H1 (cell line): ENCODE measurements at regions not wholly inside any gene's neighbourhood (a gene's known extent, or its start where the extent isn't known, plus 50 kb on each side); places are given as distances from the start of the nearest gene placed in this dataset.

Source experiments
- CTCF ChIA-PET: fragments of 300-600 bp; sonication (Branson Sonifier 250); formaldehyde crosslinking; loops from one replicate; lab custom pipeline; 2021; ENCODE audit not compliant: partially characterized antibody; lab: Charles Lee
- POLR2A ChIA-PET: fragments of 300-600 bp; sonication (Branson Sonifier 250); formaldehyde crosslinking; loops from one replicate; lab custom pipeline; 2021; ENCODE audit warnings: inconsistent platforms; ENCODE audit not compliant: partially characterized antibody; lab: Charles Lee
- DNase-seq, 2 experiments: peaks; one replicate each; pipeline versions ENCODE4 v3.0.0 to v3.0.0-alpha.2; 2010 to 2022; ENCODE audit warnings: low spot score in 2 of 2, low read depth in 1 of 2, mixed read lengths in 1 of 2
- FAIRE-seq: peaks from 2 replicates; lab custom pipeline; 2011; peaks lifted over from hg19 to GRCh38; lab: Jason Lieb, UNC
- H2AFZ ChIP-seq: 2 replicates; pipeline ENCODE4 v1.8.1; 2012; ENCODE audit warnings: low read length, inconsistent platforms
- H2AK5ac ChIP-seq: 2 replicates; pipeline ENCODE4 v1.6.1; 2013; ENCODE audit warnings: low read depth, low read length
- H2BK120ac ChIP-seq: replicated peaks from 2 replicates; pipeline ENCODE3; 2013; ENCODE audit warnings: low read depth, low read length, inconsistent platforms
- H2BK12ac ChIP-seq: 2 replicates; pipeline ENCODE4 v1.6.1; 2013; ENCODE audit warnings: low read depth, low read length
- H2BK15ac ChIP-seq: 2 replicates; pipeline ENCODE4 v1.6.1; 2013; ENCODE audit warnings: low read length
- H2BK20ac ChIP-seq: 2 replicates; pipeline ENCODE4 v1.6.1; 2013; ENCODE audit warnings: low read length
- H2BK5ac ChIP-seq: 2 replicates; pipeline ENCODE4 v1.6.1; 2013; ENCODE audit warnings: low read depth, low read length
- H3K14ac ChIP-seq: 2 replicates; pipeline ENCODE4 v1.6.1; 2013; ENCODE audit warnings: inconsistent platforms; ENCODE audit not compliant: insufficient read length
- H3K18ac ChIP-seq: 2 replicates; pipeline ENCODE4 v1.6.1; 2013; ENCODE audit warnings: low read length; ENCODE audit errors: extremely low read depth
- H3K23ac ChIP-seq: 2 replicates; pipeline ENCODE4 v1.6.1; 2013; ENCODE audit warnings: inconsistent platforms; ENCODE audit not compliant: insufficient read length
- H3K23me2 ChIP-seq: 2 replicates; pipeline ENCODE4 v1.6.1; 2013; ENCODE audit warnings: low read depth, low read length
- H3K27ac ChIP-seq: 2 replicates; pipeline ENCODE4 v1.6.1; 2011; ENCODE audit warnings: low read depth, low read length, inconsistent platforms
- H3K27me3 ChIP-seq, 4 experiments: replicated peaks in 1 of 4; 1 replicate in 1 of 4; 2 replicates in 3 of 4; pipeline versions ENCODE4 v1.6.1 to v1.8.1; 2011 to 2013; ENCODE audit warnings: low read length in 3 of 4, mild to moderate bottlenecking in 3 of 4, inconsistent platforms in 2 of 4, mixed read lengths in 2 of 4, moderate library complexity in 1 of 4; ENCODE audit not compliant: control insufficient read depth in 3 of 4, insufficient read depth in 3 of 4; ENCODE audit errors: extremely low read depth in 1 of 4
- H3K36me3 ChIP-seq, 4 experiments: 2 replicates each; pipeline versions ENCODE4 v1.6.1 to v1.8.1; 2011 to 2013; ENCODE audit warnings: mild to moderate bottlenecking in 4 of 4, low read length in 3 of 4, moderate library complexity in 2 of 4, control low read depth in 1 of 4, inconsistent platforms in 1 of 4; ENCODE audit not compliant: insufficient read depth in 4 of 4, control insufficient read depth in 2 of 4
- H3K4ac ChIP-seq: replicated peaks from 2 replicates; pipeline ENCODE3; 2013; ENCODE audit warnings: low read length, low read depth, mixed read lengths, inconsistent platforms; ENCODE audit not compliant: insufficient read length
- H3K4me1 ChIP-seq, 4 experiments: replicated peaks in 1 of 4; 1 replicate in 1 of 4; 2 replicates in 3 of 4; pipeline versions ENCODE4 v1.6.1 to v1.8.1; 2011 to 2013; ENCODE audit warnings: low read length in 3 of 4, inconsistent platforms in 2 of 4, mixed read lengths in 1 of 4; ENCODE audit not compliant: insufficient read depth in 4 of 4, control insufficient read depth in 3 of 4
- H3K4me2 ChIP-seq, 2 experiments: 2 replicates each; pipeline versions ENCODE4 v1.6.1 to v1.8.1; 2011 to 2013; ENCODE audit warnings: low read depth in 2 of 2, low read length in 2 of 2, control low read depth in 1 of 2, inconsistent platforms in 1 of 2, mild to moderate bottlenecking in 1 of 2; ENCODE audit not compliant: insufficient read depth in 1 of 2
- H3K4me3 ChIP-seq, 4 experiments: fragments of 200-600, 300-600 bp in 1 of 4; sonication (generic), shearing (Covaris generic), sonication (Bioruptor Twin) in 1 of 4; 2 replicates each; pipeline versions ENCODE4 v1.5.1 to v1.8.1; 2011 to 2016; ENCODE audit warnings: low read length in 4 of 4, low read depth in 3 of 4, control low read depth in 2 of 4, inconsistent platforms in 2 of 4, mild to moderate bottlenecking in 2 of 4, mixed read lengths in 1 of 4, moderate library complexity in 1 of 4; ENCODE audit not compliant: insufficient read depth in 2 of 4; ENCODE audit errors: extremely low read depth in 1 of 4
- H3K56ac ChIP-seq: replicated peaks from 2 replicates; pipeline ENCODE3; 2013; ENCODE audit warnings: low read depth, mild to moderate bottlenecking, mixed read lengths, low read length, inconsistent platforms; ENCODE audit not compliant: insufficient read length
- H3K79me1 ChIP-seq: 2 replicates; pipeline ENCODE4 v1.6.1; 2013; ENCODE audit warnings: low read depth, low read length, control low read depth
- H3K79me2 ChIP-seq, 2 experiments: 2 replicates each; pipeline versions ENCODE4 v1.6.1 to v1.8.1; 2012 to 2013; ENCODE audit warnings: low read length in 2 of 2, mild to moderate bottlenecking in 2 of 2, inconsistent platforms in 1 of 2; ENCODE audit not compliant: insufficient read depth in 2 of 2, control insufficient read depth in 1 of 2
- H3K9ac ChIP-seq, 4 experiments: replicated peaks in 1 of 4; 1 replicate in 1 of 4; 2 replicates in 3 of 4; pipeline versions ENCODE4 v1.6.1 to v1.8.1; 2011 to 2013; ENCODE audit warnings: low read depth in 3 of 4, low read length in 3 of 4, control low read depth in 2 of 4, mild to moderate bottlenecking in 2 of 4, moderate library complexity in 2 of 4, inconsistent platforms in 1 of 4; ENCODE audit errors: extremely low read depth in 1 of 4
- H3K9me3 ChIP-seq, 2 experiments: 2 replicates each; pipeline versions ENCODE4 v1.6.1 to v1.8.1; 2012 to 2013; ENCODE audit warnings: mild to moderate bottlenecking in 2 of 2, moderate library complexity in 2 of 2, control low read depth in 1 of 2, inconsistent platforms in 1 of 2, low read depth in 1 of 2, low read length in 1 of 2, mixed read lengths in 1 of 2; ENCODE audit not compliant: insufficient read depth in 2 of 2
- H4K20me1 ChIP-seq, 2 experiments: replicated peaks in 1 of 2; 2 replicates each; pipeline versions ENCODE3 to v1.8.1; 2011 to 2013; ENCODE audit warnings: inconsistent platforms in 2 of 2, low read length in 2 of 2, mild to moderate bottlenecking in 1 of 2; ENCODE audit not compliant: insufficient read depth in 2 of 2, control insufficient read depth in 1 of 2
- H4K5ac ChIP-seq: 2 replicates; pipeline ENCODE4 v1.6.1; 2013; ENCODE audit warnings: low read length, low read depth, mixed read lengths, inconsistent platforms; ENCODE audit not compliant: insufficient read length
- H4K8ac ChIP-seq: 2 replicates; pipeline ENCODE4 v1.8.0; 2013; ENCODE audit warnings: mild to moderate bottlenecking, moderate library complexity, low read length, inconsistent platforms; ENCODE audit not compliant: insufficient read depth; ENCODE audit errors: extremely low read depth
- H4K91ac ChIP-seq: replicated peaks from 2 replicates; pipeline ENCODE3; 2013; ENCODE audit warnings: low read length, mixed read lengths, inconsistent platforms; ENCODE audit not compliant: insufficient read length
- SP2 ChIP-seq: IDR thresholded peaks from 2 replicates; pipeline ENCODE4 v1.6.1; 2012; ENCODE audit warnings: mild to moderate bottlenecking, low read length, inconsistent platforms
- ZNF274 ChIP-seq: IDR thresholded peaks from 2 replicates; pipeline ENCODE4 v1.7.0; 2012; ENCODE audit warnings: low read length, borderline replicate concordance; ENCODE audit errors: extremely low read depth
- WGBS, 2 experiments: shearing (Covaris generic) in 1 of 2; methylation state at CpG; one replicate each; pipeline versions ENCODE4 v1.1.6 to v1.1.7; 2013 to 2015; ENCODE audit warnings: low lambda C conversion rate in 2 of 2, mixed read lengths in 2 of 2, inconsistent platforms in 1 of 2, low coverage in 1 of 2, missing lambda C conversion rate in 1 of 2; ENCODE audit not compliant: insufficient replicate concordance in 2 of 2, insufficient coverage in 1 of 2, insufficient read length in 1 of 2; ENCODE audit errors: extremely low coverage in 1 of 2, missing lambda C conversion rate in 1 of 2; 5-methylcytosine and 5-hydroxymethylcytosine counted together
- TF ChIP-seq, protein P1 (sequence below): IDR thresholded peaks from 2 replicates; pipeline ENCODE4 v1.6.1; 2011; ENCODE audit warnings: low read length, improper control_type of control experiment

DNA sequence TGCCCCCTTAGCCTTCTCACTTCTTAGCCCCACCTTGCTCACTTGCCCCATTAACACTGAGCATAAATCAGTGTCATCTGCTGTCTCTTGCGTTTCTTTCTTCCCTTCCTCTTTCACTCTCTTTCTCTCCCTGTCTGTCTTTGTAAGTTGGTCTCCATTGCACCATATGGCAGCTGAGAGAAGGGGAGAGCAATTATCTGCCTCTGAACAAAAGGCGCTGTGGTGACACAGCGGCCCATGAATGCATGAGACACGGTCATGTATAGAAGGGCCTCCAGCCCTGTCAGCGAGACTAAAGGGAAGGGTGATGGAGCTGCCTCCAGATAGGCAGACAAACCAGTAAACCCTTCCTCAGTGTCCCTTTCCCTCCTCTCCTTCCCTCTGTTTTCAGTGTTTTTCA lies 88.8 kb upstream of the PCDH18 start:
- Histone ChIP-seq H3K27me3 (no peaks in the 10 kb centered on the region), H3K27ac (no peak overlapping the region), H2AFZ (peak overlapping the region; percentile 82), H3K4me3 (no peak overlapping the region), H2AK5ac (no peak overlapping the region), H3K79me2 (no peaks in the 10 kb centered on the region), H2BK20ac (no peak overlapping the region), H4K5ac (no peak overlapping the region), H3K4ac (no peak overlapping the region), H2BK15ac (no peak overlapping the region), H2BK12ac (peak overlapping the region; percentile 20; the same call in 1 of the 2 replicates), H3K4me1 (no peaks in the 10 kb centered on the region), H2BK120ac (no peak overlapping the region), H3K56ac (no peak overlapping the region), H3K4me2 (no peak overlapping the region), H3K9me3 (peaks cover 0 to 2% of the 10 kb centered on the region in 2 experiments; a peak in 1 of 4 replicates), H3K36me3 (no peaks in the 10 kb centered on the region), H3K18ac (no peak overlapping the region), H3K9ac (no peak overlapping the region), H2BK5ac (no peak overlapping the region), H3K23ac (no peak overlapping the region), H3K23me2 (no peaks in the 10 kb centered on the region), H4K8ac (no peak overlapping the region), H4K91ac (no peak overlapping the region), H3K14ac (no peak overlapping the region), H4K20me1 (no peaks in the 10 kb centered on the region), H3K79me1 (no peaks in the 10 kb centered on the region)
- POLR2A ChIA-PET = no interaction called here
- DNase-seq (no peak), FAIRE-seq (no peak)
- 91% methylated on average over 5 of the region's 5 CpGs; no CpG with 5 or more reads in 1 of the 2 experiments for WGBS, 2 experiments
- TF ChIP-seq, protein P1, sequence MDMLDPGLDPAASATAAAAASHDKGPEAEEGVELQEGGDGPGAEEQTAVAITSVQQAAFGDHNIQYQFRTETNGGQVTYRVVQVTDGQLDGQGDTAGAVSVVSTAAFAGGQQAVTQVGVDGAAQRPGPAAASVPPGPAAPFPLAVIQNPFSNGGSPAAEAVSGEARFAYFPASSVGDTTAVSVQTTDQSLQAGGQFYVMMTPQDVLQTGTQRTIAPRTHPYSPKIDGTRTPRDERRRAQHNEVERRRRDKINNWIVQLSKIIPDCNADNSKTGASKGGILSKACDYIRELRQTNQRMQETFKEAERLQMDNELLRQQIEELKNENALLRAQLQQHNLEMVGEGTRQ = no peak
- TF ChIP-seq SP2 = no peak
- TF ChIP-seq ZNF274 = no peak
- CTCF ChIA-PET = interaction anchor here (1.0 to 1.6 kb wide), 2 partner anchors 9 to 497 kb away, joined by 3 to 7 read pairs; no protein-coding TSS in a partner anchor
